HepG2 (cell line): ENCODE measurements at regions not wholly inside any gene's neighbourhood (a gene's known extent, or its start where the extent isn't known, plus 50 kb on each side); places are given as distances from the start of the nearest gene placed in this dataset.
A peak's percentile ranks its signal among the peaks of the same experiment; 100 is the strongest.

Experiments used
- EED ChIP-seq: sonication (generic); formaldehyde crosslinking; IDR thresholded peaks from 2 replicates; pipeline ENCODE4 v1.5.0; 2020; ENCODE audit warnings: mild to moderate bottlenecking, missing genetic modification reagents
- FOXP1 ChIP-seq, 2 experiments: fragments of 450-650 bp in 1 of 2; IDR thresholded peaks; 2 replicates each; pipeline ENCODE4 v1.6.1; 2017 to 2018; ENCODE audit warnings: antibody characterized with exemption in 1 of 2
- NBN ChIP-seq: fragments of 450-650 bp; conservative IDR thresholded peaks from 2 replicates; pipeline ENCODE4 v1.6.1; 2017
- ZBTB38 ChIP-seq: sonication (generic); formaldehyde crosslinking; IDR thresholded peaks from 2 replicates; pipeline ENCODE4 v1.5.1; 2020; ENCODE audit warnings: mild to moderate bottlenecking, missing genetic modification reagents
- ZNF224 ChIP-seq: sonication (generic); formaldehyde crosslinking; IDR thresholded peaks from 2 replicates; pipeline ENCODE4 v1.5.0; 2020; ENCODE audit warnings: mild to moderate bottlenecking, missing genetic modification reagents
- TF ChIP-seq, protein P1 (sequence below): sonication (generic); formaldehyde crosslinking; IDR thresholded peaks from 2 replicates; pipeline ENCODE4 v1.4.0; 2020; ENCODE audit warnings: mild to moderate bottlenecking, missing genetic modification reagents
- TF ChIP-seq, protein P2 (sequence below): sonication (generic); formaldehyde crosslinking; IDR thresholded peaks from 2 replicates; pipeline ENCODE4 v1.5.0; 2020; ENCODE audit warnings: mild to moderate bottlenecking, missing genetic modification reagents
- TF ChIP-seq, protein P3 (sequence below): sonication (generic); formaldehyde crosslinking; IDR thresholded peaks from 2 replicates; pipeline ENCODE4 v1.4.0; 2020; ENCODE audit warnings: missing genetic modification reagents
- TF ChIP-seq, protein P4 (sequence below): sonication (generic); formaldehyde crosslinking; IDR thresholded peaks from 2 replicates; pipeline ENCODE4 v1.4.0; 2020; ENCODE audit warnings: missing genetic modification reagents

DNA sequence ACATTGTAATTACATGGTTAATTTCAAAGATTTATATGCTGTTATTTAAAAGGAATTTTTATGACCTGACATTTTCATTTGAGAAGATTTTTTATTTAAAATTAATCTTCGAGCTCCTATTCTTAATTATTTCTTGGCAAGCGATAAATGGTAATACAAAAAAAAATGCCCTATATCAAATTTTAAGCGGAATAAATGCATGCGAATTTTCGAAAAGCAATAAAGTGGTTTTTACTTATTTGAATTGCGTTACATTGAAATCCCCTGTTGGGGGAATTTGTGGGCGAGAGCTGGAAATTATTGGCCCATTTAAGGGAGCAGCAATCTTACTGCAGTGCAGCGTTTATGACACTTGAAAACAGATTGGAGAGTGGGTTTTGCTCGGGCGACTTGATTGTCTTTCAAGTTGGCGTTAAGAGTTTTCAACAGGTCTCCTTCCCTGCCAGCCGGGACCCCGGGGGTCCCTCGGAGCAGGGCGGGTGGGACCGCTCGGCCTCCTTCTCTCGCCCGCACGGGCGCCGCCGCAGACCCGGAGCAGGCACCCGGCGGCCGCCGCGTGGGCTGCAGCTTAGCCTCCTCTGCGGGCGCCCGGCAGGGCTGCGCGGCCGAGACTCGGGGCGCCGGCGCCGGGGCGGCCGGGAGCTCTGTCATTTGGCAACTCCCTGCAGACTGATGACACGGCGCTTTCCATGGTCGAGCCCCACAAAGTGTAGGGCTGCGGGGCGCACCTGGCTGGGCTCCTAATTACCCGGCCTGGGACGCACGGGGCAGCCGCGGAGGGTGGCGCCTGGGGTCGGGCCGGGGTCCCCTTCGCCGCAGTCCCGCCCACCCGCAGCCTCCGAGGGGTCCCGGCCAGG, 255.1 kb upstream of the SOX21 start (continued):
- TF ChIP-seq, protein P1, sequence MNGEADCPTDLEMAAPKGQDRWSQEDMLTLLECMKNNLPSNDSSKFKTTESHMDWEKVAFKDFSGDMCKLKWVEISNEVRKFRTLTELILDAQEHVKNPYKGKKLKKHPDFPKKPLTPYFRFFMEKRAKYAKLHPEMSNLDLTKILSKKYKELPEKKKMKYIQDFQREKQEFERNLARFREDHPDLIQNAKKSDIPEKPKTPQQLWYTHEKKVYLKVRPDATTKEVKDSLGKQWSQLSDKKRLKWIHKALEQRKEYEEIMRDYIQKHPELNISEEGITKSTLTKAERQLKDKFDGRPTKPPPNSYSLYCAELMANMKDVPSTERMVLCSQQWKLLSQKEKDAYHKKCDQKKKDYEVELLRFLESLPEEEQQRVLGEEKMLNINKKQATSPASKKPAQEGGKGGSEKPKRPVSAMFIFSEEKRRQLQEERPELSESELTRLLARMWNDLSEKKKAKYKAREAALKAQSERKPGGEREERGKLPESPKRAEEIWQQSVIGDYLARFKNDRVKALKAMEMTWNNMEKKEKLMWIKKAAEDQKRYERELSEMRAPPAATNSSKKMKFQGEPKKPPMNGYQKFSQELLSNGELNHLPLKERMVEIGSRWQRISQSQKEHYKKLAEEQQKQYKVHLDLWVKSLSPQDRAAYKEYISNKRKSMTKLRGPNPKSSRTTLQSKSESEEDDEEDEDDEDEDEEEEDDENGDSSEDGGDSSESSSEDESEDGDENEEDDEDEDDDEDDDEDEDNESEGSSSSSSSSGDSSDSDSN: peak; percentile 57; the same call in 1 of the 2 replicates
- TF ChIP-seq ZNF224 (CRISPR knock-in tag): no peak
- no peak for TF ChIP-seq FOXP1 (IDR thresholded peaks at IDR 0.05)
- TF ChIP-seq FOXP1 (CRISPR knock-in tag; IDR thresholded peaks at IDR 0.05): no peak
- TF ChIP-seq NBN: no peak
- TF ChIP-seq ZBTB38: no peak
- TF ChIP-seq, protein P2, sequence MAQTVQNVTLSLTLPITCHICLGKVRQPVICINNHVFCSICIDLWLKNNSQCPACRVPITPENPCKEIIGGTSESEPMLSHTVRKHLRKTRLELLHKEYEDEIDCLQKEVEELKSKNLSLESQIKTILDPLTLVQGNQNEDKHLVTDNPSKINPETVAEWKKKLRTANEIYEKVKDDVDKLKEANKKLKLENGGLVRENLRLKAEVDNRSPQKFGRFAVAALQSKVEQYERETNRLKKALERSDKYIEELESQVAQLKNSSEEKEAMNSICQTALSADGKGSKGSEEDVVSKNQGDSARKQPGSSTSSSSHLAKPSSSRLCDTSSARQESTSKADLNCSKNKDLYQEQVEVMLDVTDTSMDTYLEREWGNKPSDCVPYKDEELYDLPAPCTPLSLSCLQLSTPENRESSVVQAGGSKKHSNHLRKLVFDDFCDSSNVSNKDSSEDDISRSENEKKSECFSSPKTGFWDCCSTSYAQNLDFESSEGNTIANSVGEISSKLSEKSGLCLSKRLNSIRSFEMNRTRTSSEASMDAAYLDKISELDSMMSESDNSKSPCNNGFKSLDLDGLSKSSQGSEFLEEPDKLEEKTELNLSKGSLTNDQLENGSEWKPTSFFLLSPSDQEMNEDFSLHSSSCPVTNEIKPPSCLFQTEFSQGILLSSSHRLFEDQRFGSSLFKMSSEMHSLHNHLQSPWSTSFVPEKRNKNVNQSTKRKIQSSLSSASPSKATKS: no peak
- no peak for TF ChIP-seq EED (CRISPR knock-in tag)
- TF ChIP-seq, protein P3, sequence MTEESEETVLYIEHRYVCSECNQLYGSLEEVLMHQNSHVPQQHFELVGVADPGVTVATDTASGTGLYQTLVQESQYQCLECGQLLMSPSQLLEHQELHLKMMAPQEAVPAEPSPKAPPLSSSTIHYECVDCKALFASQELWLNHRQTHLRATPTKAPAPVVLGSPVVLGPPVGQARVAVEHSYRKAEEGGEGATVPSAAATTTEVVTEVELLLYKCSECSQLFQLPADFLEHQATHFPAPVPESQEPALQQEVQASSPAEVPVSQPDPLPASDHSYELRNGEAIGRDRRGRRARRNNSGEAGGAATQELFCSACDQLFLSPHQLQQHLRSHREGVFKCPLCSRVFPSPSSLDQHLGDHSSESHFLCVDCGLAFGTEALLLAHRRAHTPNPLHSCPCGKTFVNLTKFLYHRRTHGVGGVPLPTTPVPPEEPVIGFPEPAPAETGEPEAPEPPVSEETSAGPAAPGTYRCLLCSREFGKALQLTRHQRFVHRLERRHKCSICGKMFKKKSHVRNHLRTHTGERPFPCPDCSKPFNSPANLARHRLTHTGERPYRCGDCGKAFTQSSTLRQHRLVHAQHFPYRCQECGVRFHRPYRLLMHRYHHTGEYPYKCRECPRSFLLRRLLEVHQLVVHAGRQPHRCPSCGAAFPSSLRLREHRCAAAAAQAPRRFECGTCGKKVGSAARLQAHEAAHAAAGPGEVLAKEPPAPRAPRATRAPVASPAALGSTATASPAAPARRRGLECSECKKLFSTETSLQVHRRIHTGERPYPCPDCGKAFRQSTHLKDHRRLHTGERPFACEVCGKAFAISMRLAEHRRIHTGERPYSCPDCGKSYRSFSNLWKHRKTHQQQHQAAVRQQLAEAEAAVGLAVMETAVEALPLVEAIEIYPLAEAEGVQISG (CRISPR knock-in tag): no peak
- TF ChIP-seq, protein P4, sequence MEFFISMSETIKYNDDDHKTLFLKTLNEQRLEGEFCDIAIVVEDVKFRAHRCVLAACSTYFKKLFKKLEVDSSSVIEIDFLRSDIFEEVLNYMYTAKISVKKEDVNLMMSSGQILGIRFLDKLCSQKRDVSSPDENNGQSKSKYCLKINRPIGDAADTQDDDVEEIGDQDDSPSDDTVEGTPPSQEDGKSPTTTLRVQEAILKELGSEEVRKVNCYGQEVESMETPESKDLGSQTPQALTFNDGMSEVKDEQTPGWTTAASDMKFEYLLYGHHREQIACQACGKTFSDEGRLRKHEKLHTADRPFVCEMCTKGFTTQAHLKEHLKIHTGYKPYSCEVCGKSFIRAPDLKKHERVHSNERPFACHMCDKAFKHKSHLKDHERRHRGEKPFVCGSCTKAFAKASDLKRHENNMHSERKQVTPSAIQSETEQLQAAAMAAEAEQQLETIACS (CRISPR knock-in tag): no peak
- TF ChIP-seq, all 625 proteins: peak for 5
